GM12872 (cell line): ENCODE measurements at regions not wholly inside any gene's neighbourhood (a gene's known extent, or its start where the extent isn't known, plus 50 kb on each side); places are given as distances from the start of the nearest gene placed in this dataset.

Source experiments
- CTCF ChIP-seq: IDR thresholded peaks from 3 replicates; pipeline ENCODE4 v1.5.1; 2011; ENCODE audit warnings: low read depth, mild to moderate bottlenecking, low read length, moderate library complexity; ENCODE audit not compliant: insufficient read depth

GRCh38 chr6:138610816-138611215 lies 111.5 kb upstream of the NHSL1 start:
- TF ChIP-seq CTCF = no peak

- no peak for TF ChIP-seq CTCF
Measured at GRCh38 chr6:138614151-138614550, 114.9 kb upstream of the NHSL1 start.

GRCh38 chr6:138618168-138618567 lies 118.9 kb upstream of the NHSL1 start:
- TF ChIP-seq CTCF = no peak

- TF ChIP-seq CTCF = no peak
Measured at GRCh38 chr6:138620630-138621029, 121.3 kb upstream of the NHSL1 start.

- TF ChIP-seq CTCF = no peak
Measured at GRCh38 chr6:138622967-138623366, 123.7 kb upstream of the NHSL1 start.

- no peak for TF ChIP-seq CTCF
Measured at GRCh38 chr6:138631566-138631965, 132.3 kb upstream of the NHSL1 start.

GRCh38 chr6:138637822-138638221 lies 135.7 kb upstream of the CCDC28A start:
- TF ChIP-seq CTCF = no peak

- TF ChIP-seq CTCF = no peak
Measured at GRCh38 chr6:138638604-138639003, 135.0 kb upstream of the CCDC28A start.
